ENCODE measurements at regions not wholly inside any gene's neighbourhood (a gene's known extent, or its start where the extent isn't known, plus 50 kb on each side); places are given as distances from the start of the nearest gene placed in this dataset.

DNA sequence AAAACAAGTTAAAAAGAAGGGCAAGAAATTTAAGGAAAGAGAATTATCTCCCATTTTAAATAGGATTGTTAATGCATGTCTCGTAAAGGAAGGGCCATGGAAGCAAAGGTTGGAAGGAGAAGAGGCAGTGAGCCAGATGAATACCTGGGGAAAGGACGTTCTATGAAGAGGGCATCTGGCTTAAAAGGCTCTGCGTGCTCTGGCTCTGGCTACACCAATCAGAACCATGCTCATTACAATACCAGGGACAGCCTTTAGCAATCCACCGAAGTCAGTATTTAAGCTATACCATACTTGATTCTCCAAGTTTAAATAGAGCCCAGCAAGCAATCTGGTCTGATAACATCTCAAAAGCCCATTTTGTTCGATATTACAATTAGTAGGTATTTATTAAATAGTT is 58.5 kb upstream of the C1orf87 start:
- Histone ChIP-seq H3K36me3 (ENCODE audit: control insufficient read depth in 2 of 2, insufficient read depth in 1 of 2, low read length in 2 of 2) (no peaks in the 10 kb centered on the region), H3K4me3 (ENCODE audit: low read depth, low read length) (no peak overlapping the region), H3K4me1 (ENCODE audit: control insufficient read depth, insufficient read depth, low read length) (no peaks in the 10 kb centered on the region), H3K27ac (ENCODE audit: extremely low read depth, low read depth, low read length) (no peak overlapping the region), H3K9me3 (ENCODE audit: control insufficient read depth, insufficient read depth, low read depth, low read length) (no peaks in the 10 kb centered on the region)
- POLR2A ChIA-PET = no interaction called here
- CTCF ChIA-PET = no interaction called here
- no peak for TF ChIP-seq GLI2 (tag by site-specific recombination; IDR thresholded peaks at IDR 0.05; ENCODE audit: borderline replicate concordance, low read depth)
- no peak for TF ChIP-seq ZNF707 (tag by site-specific recombination; IDR thresholded peaks at IDR 0.05)
- TF ChIP-seq ZNF341 (tag by site-specific recombination; IDR thresholded peaks at IDR 0.05; ENCODE audit: low read depth) = no peak
- TF ChIP-seq SCRT1 (tag by site-specific recombination; IDR thresholded peaks at IDR 0.05; ENCODE audit: borderline replicate concordance) = no peak
- TF ChIP-seq TRIM28 (IDR thresholded peaks at IDR 0.05; ENCODE audit: borderline replicate concordance, low read length) = no peak
- no peak for TF ChIP-seq OVOL3 (tag by site-specific recombination; IDR thresholded peaks at IDR 0.05)
- TF ChIP-seq ZNF335 (tag by site-specific recombination; conservative IDR thresholded peaks at IDR 0.05) = no peak
- TF ChIP-seq ZBTB8A (tag by site-specific recombination; IDR thresholded peaks at IDR 0.05) = no peak
- TF ChIP-seq KLF7 (tag by site-specific recombination; IDR thresholded peaks at IDR 0.05; ENCODE audit: borderline replicate concordance) = no peak
- TF ChIP-seq ZNF133 (tag by site-specific recombination; IDR thresholded peaks at IDR 0.05) = no peak
- no peak for TF ChIP-seq HOXD13 (CRISPR knock-in tag; IDR thresholded peaks at IDR 0.05; ENCODE audit: borderline replicate concordance)
- TF ChIP-seq KLF1 (tag by site-specific recombination; IDR thresholded peaks at IDR 0.05) = no peak
- TF ChIP-seq, protein P1, sequence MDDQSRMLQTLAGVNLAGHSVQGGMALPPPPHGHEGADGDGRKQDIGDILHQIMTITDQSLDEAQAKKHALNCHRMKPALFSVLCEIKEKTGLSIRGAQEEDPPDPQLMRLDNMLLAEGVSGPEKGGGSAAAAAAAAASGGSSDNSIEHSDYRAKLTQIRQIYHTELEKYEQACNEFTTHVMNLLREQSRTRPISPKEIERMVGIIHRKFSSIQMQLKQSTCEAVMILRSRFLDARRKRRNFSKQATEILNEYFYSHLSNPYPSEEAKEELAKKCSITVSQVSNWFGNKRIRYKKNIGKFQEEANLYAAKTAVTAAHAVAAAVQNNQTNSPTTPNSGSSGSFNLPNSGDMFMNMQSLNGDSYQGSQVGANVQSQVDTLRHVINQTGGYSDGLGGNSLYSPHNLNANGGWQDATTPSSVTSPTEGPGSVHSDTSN (CRISPR knock-in tag; IDR thresholded peaks at IDR 0.05) = no peak

DNA sequence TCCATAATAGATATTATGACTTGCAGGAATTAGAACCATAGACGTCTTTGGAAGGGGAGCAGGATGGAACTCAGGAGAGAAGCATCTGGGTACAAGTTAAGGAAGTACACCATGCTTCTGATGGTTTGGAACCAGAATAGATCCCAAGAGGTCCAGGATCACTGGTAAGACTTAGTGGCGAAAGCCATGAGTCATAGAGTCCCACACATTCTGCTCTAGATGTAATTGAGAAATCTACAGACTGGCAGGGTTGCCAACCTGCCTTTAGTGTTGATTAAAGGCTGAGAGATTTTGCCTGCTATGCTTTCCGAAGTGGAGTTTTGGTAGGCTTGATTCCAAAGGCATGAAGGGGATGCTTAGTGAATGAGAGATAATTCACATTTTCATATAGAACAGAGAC is 57.1 kb upstream of the C1orf87 start:
- no peak for TF ChIP-seq ZNF366 (tag by site-specific recombination; conservative IDR thresholded peaks at IDR 0.05)
- TF ChIP-seq, protein P2, sequence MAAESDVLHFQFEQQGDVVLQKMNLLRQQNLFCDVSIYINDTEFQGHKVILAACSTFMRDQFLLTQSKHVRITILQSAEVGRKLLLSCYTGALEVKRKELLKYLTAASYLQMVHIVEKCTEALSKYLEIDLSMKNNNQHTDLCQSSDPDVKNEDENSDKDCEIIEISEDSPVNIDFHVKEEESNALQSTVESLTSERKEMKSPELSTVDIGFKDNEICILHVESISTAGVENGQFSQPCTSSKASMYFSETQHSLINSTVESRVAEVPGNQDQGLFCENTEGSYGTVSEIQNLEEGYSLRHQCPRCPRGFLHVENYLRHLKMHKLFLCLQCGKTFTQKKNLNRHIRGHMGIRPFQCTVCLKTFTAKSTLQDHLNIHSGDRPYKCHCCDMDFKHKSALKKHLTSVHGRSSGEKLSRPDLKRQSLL (tag by site-specific recombination; IDR thresholded peaks at IDR 0.05) = no peak
- no peak for TF ChIP-seq GLI2 (tag by site-specific recombination; IDR thresholded peaks at IDR 0.05; ENCODE audit: borderline replicate concordance, low read depth)
- TF ChIP-seq ZNF146 (tag by site-specific recombination; IDR thresholded peaks at IDR 0.05) = no peak
- TF ChIP-seq, protein P3, sequence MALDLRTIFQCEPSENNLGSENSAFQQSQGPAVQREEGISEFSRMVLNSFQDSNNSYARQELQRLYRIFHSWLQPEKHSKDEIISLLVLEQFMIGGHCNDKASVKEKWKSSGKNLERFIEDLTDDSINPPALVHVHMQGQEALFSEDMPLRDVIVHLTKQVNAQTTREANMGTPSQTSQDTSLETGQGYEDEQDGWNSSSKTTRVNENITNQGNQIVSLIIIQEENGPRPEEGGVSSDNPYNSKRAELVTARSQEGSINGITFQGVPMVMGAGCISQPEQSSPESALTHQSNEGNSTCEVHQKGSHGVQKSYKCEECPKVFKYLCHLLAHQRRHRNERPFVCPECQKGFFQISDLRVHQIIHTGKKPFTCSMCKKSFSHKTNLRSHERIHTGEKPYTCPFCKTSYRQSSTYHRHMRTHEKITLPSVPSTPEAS (tag by site-specific recombination; IDR thresholded peaks at IDR 0.05) = no peak
- TF ChIP-seq, protein P4, sequence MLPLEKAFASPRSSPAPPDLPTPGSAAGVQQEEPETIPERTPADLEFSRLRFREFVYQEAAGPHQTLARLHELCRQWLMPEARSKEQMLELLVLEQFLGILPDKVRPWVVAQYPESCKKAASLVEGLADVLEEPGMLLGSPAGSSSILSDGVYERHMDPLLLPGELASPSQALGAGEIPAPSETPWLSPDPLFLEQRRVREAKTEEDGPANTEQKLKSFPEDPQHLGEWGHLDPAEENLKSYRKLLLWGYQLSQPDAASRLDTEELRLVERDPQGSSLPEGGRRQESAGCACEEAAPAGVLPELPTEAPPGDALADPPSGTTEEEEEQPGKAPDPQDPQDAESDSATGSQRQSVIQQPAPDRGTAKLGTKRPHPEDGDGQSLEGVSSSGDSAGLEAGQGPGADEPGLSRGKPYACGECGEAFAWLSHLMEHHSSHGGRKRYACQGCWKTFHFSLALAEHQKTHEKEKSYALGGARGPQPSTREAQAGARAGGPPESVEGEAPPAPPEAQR (tag by site-specific recombination; IDR thresholded peaks at IDR 0.05) = no peak
- TF ChIP-seq ZNF660 (tag by site-specific recombination; IDR thresholded peaks at IDR 0.05) = no peak
- no peak for TF ChIP-seq ZNF175 (tag by site-specific recombination; IDR thresholded peaks at IDR 0.05)
- no peak for TF ChIP-seq ZNF274 (IDR thresholded peaks at IDR 0.05; ENCODE audit: low read length)
- TF ChIP-seq ZNF274 (tag by site-specific recombination; IDR thresholded peaks at IDR 0.05; ENCODE audit: borderline replicate concordance) = no peak
- TF ChIP-seq ZNF785 (tag by site-specific recombination; IDR thresholded peaks at IDR 0.05) = no peak
- no peak for TF ChIP-seq GLIS1 (tag by site-specific recombination; IDR thresholded peaks at IDR 0.05)
- TF ChIP-seq, protein P5, sequence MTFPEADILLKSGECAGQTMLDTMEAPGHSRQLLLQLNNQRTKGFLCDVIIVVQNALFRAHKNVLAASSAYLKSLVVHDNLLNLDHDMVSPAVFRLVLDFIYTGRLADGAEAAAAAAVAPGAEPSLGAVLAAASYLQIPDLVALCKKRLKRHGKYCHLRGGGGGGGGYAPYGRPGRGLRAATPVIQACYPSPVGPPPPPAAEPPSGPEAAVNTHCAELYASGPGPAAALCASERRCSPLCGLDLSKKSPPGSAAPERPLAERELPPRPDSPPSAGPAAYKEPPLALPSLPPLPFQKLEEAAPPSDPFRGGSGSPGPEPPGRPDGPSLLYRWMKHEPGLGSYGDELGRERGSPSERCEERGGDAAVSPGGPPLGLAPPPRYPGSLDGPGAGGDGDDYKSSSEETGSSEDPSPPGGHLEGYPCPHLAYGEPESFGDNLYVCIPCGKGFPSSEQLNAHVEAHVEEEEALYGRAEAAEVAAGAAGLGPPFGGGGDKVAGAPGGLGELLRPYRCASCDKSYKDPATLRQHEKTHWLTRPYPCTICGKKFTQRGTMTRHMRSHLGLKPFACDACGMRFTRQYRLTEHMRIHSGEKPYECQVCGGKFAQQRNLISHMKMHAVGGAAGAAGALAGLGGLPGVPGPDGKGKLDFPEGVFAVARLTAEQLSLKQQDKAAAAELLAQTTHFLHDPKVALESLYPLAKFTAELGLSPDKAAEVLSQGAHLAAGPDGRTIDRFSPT (tag by site-specific recombination; IDR thresholded peaks at IDR 0.05) = no peak
- TF ChIP-seq, protein P6, sequence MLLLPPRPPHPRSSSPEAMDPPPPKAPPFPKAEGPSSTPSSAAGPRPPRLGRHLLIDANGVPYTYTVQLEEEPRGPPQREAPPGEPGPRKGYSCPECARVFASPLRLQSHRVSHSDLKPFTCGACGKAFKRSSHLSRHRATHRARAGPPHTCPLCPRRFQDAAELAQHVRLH (tag by site-specific recombination; IDR thresholded peaks at IDR 0.05) = no peak
- no peaks in the 10 kb centered on the region for H3K9me3 ChIP-seq (ENCODE audit: control insufficient read depth, insufficient read depth, low read depth, low read length)
- ChIA-PET CTCF (interaction anchor here (0.8 to 1.5 kb wide), 3 partner anchors 10 to 159 kb away, joined by 3 to 9 read pairs (median 7); no protein-coding TSS in a partner anchor), POLR2A (interaction anchor here (0.7 kb wide), 1 partner anchor 1010 kb away, joined by 3 read pairs; no protein-coding TSS in a partner anchor)
- no peaks in the 10 kb centered on the region for H3K4me1 ChIP-seq (ENCODE audit: control insufficient read depth, insufficient read depth, low read length)
- H3K27ac ChIP-seq (ENCODE audit: extremely low read depth, low read depth, low read length) = no peak overlapping the region
- H3K36me3 ChIP-seq (ENCODE audit: control insufficient read depth in 2 of 2, insufficient read depth in 1 of 2, low read length in 2 of 2) = no peaks in the 10 kb centered on the region
- H3K4me3 ChIP-seq (ENCODE audit: low read depth, low read length) = no peak overlapping the region

Data from HEK293 (cell line).